ENCODE measurements at regions not wholly inside any gene's neighbourhood (a gene's known extent, or its start where the extent isn't known, plus 50 kb on each side); places are given as distances from the start of the nearest gene placed in this dataset.

GRCh38 chr2:106618614-106619013, 131.4 kb downstream of the CD8B2 start:
- no peak for DNase-seq (ENCODE audit: low read depth, low spot score)
- in situ Hi-C loops (cut with HindIII; ENCODE audit: low pct_unique_long_range_greater_than_20kb, low sequenced_read_pairs) = no loop called here

- DNase-seq (ENCODE audit: low read depth, low spot score) = no peak
- in situ Hi-C loops (cut with HindIII; ENCODE audit: low pct_unique_long_range_greater_than_20kb, low sequenced_read_pairs) = no loop called here
These were observed 136.3 kb downstream of the CD8B2 start for GRCh38 chr2:106623456-106623855.

- in situ Hi-C loops (cut with HindIII; ENCODE audit: low pct_unique_long_range_greater_than_20kb, low sequenced_read_pairs) = no loop called here
- no peak for DNase-seq (ENCODE audit: low read depth, low spot score)
These were observed 137.7 kb downstream of the CD8B2 start for GRCh38 chr2:106624787-106625380.

- no peak for DNase-seq (ENCODE audit: low read depth, low spot score)
- in situ Hi-C loops (cut with HindIII; ENCODE audit: low pct_unique_long_range_greater_than_20kb, low sequenced_read_pairs) = no loop called here
These were observed 141.2 kb downstream of the CD8B2 start for GRCh38 chr2:106628377-106628776.

- DNase-seq (ENCODE audit: low read depth, low spot score) = no peak
- in situ Hi-C loops (cut with HindIII; ENCODE audit: low pct_unique_long_range_greater_than_20kb, low sequenced_read_pairs) = no loop called here
These were observed 142.8 kb downstream of the CD8B2 start for GRCh38 chr2:106629981-106630380.

GRCh38 chr2:106631281-106631680, 144.1 kb downstream of the CD8B2 start:
- in situ Hi-C loops (cut with HindIII; ENCODE audit: low pct_unique_long_range_greater_than_20kb, low sequenced_read_pairs) = no loop called here
- no peak for DNase-seq (ENCODE audit: low read depth, low spot score)

- DNase-seq (ENCODE audit: low read depth, low spot score) = peak; percentile 30
- in situ Hi-C loops (cut with HindIII; ENCODE audit: low pct_unique_long_range_greater_than_20kb, low sequenced_read_pairs) = no loop called here
These were observed 150.9 kb downstream of the CD8B2 start for GRCh38 chr2:106638043-106638442.

- in situ Hi-C loops (cut with HindIII; ENCODE audit: low pct_unique_long_range_greater_than_20kb, low sequenced_read_pairs) = no loop called here
These were observed 151.4 kb downstream of the CD8B2 start for GRCh38 chr2:106638580-106638979.

GRCh38 chr2:106642679-106643078, 155.5 kb downstream of the CD8B2 start:
- in situ Hi-C loops (cut with HindIII; ENCODE audit: low pct_unique_long_range_greater_than_20kb, low sequenced_read_pairs) = no loop called here
- no peak for DNase-seq (ENCODE audit: low read depth, low spot score)

More at GRCh38 chr2:106638580-106638979, 151.4 kb downstream of the CD8B2 start:
- no peak for DNase-seq (ENCODE audit: low read depth, low spot score)

GRCh38 chr2:106644623-106645022, 157.5 kb downstream of the CD8B2 start:
- no peak for DNase-seq (ENCODE audit: low read depth, low spot score)
- in situ Hi-C loops (cut with HindIII; ENCODE audit: low pct_unique_long_range_greater_than_20kb, low sequenced_read_pairs) = no loop called here

- in situ Hi-C loops (cut with HindIII; ENCODE audit: low pct_unique_long_range_greater_than_20kb, low sequenced_read_pairs) = no loop called here
- DNase-seq (ENCODE audit: low read depth, low spot score) = no peak
These were observed 159.4 kb downstream of the CD8B2 start for GRCh38 chr2:106646605-106647004.

- in situ Hi-C loops (cut with HindIII; ENCODE audit: low pct_unique_long_range_greater_than_20kb, low sequenced_read_pairs) = no loop called here
- no peak for DNase-seq (ENCODE audit: low read depth, low spot score)
These were observed 162.1 kb downstream of the CD8B2 start for GRCh38 chr2:106649306-106649705.

GRCh38 chr2:106653465-106653864, 166.3 kb downstream of the CD8B2 start:
- in situ Hi-C loops (cut with HindIII; ENCODE audit: low pct_unique_long_range_greater_than_20kb, low sequenced_read_pairs) = no loop called here
- DNase-seq (ENCODE audit: low read depth, low spot score) = no peak

- DNase-seq (ENCODE audit: low read depth, low spot score) = no peak
- in situ Hi-C loops (cut with HindIII; ENCODE audit: low pct_unique_long_range_greater_than_20kb, low sequenced_read_pairs) = no loop called here
These were observed 171.5 kb downstream of the CD8B2 start for GRCh38 chr2:106658616-106659015.

- in situ Hi-C loops (cut with HindIII; ENCODE audit: low pct_unique_long_range_greater_than_20kb, low sequenced_read_pairs) = no loop called here
- no peak for DNase-seq (ENCODE audit: low read depth, low spot score)
These were observed 177.5 kb downstream of the CD8B2 start for GRCh38 chr2:106664669-106665068.

- in situ Hi-C loops (cut with HindIII; ENCODE audit: low pct_unique_long_range_greater_than_20kb, low sequenced_read_pairs) = no loop called here
- no peak for DNase-seq (ENCODE audit: low read depth, low spot score)
These were observed 180.4 kb downstream of the CD8B2 start for GRCh38 chr2:106667478-106668070.

GRCh38 chr2:106685180-106685897, 198.2 kb downstream of the CD8B2 start:
- in situ Hi-C loops (cut with HindIII; ENCODE audit: low pct_unique_long_range_greater_than_20kb, low sequenced_read_pairs) = no loop called here
- peak; percentile 1 for DNase-seq (ENCODE audit: low read depth, low spot score)

GRCh38 chr2:106686814-106687213, 199.2 kb downstream of the ST6GAL2 start:
- DNase-seq (ENCODE audit: low read depth, low spot score) = no peak
- in situ Hi-C loops (cut with HindIII; ENCODE audit: low pct_unique_long_range_greater_than_20kb, low sequenced_read_pairs) = no loop called here

GRCh38 chr2:106694964-106695470, 190.9 kb downstream of the ST6GAL2 start:
- DNase-seq (ENCODE audit: low read depth, low spot score) = no peak
- in situ Hi-C loops (cut with HindIII; ENCODE audit: low pct_unique_long_range_greater_than_20kb, low sequenced_read_pairs) = no loop called here
